ENCODE measurements at regions not wholly inside any gene's neighbourhood (a gene's known extent, or its start where the extent isn't known, plus 50 kb on each side); places are given as distances from the start of the nearest gene placed in this dataset.

- TF ChIP-seq PRDM2 (tag by site-specific recombination; IDR thresholded peaks at IDR 0.05; ENCODE audit: borderline replicate concordance) (no peak), ZNF274 (IDR thresholded peaks at IDR 0.05; ENCODE audit: low read length) (no peak), ZNF274 (tag by site-specific recombination; IDR thresholded peaks at IDR 0.05; ENCODE audit: borderline replicate concordance) (no peak), ZNF670 (tag by site-specific recombination; IDR thresholded peaks at IDR 0.05; ENCODE audit: low read depth) (no peak)
Measured at GRCh38 chr5:107217721-107218130, 453.0 kb downstream of the EFNA5 start (continued).

- Histone ChIP-seq H3K9me3 (ENCODE audit: control insufficient read depth, insufficient read depth, low read depth, low read length) (no peaks in the 10 kb centered on the region), H3K4me1 (ENCODE audit: control insufficient read depth, insufficient read depth, low read length) (no peaks in the 10 kb centered on the region), H3K4me3 (ENCODE audit: low read depth, low read length) (no peak overlapping the region), H3K36me3 (ENCODE audit: control insufficient read depth in 2 of 2, insufficient read depth in 1 of 2, low read length in 2 of 2) (no peaks in the 10 kb centered on the region), H3K27ac (ENCODE audit: extremely low read depth, low read depth, low read length) (no peak overlapping the region)
- CTCF ChIA-PET: interaction anchor here (0.6 kb wide), 1 partner anchor 195 kb away, joined by 3 read pairs; no protein-coding TSS in a partner anchor
- TF ChIP-seq PRDM1 (tag by site-specific recombination; IDR thresholded peaks at IDR 0.05): no peak
- TF ChIP-seq ZNF169 (tag by site-specific recombination; IDR thresholded peaks at IDR 0.05): no peak
- no peak for TF ChIP-seq ZNF544 (tag by site-specific recombination; IDR thresholded peaks at IDR 0.05)
- TF ChIP-seq, protein P1, sequence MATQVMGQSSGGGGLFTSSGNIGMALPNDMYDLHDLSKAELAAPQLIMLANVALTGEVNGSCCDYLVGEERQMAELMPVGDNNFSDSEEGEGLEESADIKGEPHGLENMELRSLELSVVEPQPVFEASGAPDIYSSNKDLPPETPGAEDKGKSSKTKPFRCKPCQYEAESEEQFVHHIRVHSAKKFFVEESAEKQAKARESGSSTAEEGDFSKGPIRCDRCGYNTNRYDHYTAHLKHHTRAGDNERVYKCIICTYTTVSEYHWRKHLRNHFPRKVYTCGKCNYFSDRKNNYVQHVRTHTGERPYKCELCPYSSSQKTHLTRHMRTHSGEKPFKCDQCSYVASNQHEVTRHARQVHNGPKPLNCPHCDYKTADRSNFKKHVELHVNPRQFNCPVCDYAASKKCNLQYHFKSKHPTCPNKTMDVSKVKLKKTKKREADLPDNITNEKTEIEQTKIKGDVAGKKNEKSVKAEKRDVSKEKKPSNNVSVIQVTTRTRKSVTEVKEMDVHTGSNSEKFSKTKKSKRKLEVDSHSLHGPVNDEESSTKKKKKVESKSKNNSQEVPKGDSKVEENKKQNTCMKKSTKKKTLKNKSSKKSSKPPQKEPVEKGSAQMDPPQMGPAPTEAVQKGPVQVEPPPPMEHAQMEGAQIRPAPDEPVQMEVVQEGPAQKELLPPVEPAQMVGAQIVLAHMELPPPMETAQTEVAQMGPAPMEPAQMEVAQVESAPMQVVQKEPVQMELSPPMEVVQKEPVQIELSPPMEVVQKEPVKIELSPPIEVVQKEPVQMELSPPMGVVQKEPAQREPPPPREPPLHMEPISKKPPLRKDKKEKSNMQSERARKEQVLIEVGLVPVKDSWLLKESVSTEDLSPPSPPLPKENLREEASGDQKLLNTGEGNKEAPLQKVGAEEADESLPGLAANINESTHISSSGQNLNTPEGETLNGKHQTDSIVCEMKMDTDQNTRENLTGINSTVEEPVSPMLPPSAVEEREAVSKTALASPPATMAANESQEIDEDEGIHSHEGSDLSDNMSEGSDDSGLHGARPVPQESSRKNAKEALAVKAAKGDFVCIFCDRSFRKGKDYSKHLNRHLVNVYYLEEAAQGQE (tag by site-specific recombination; IDR thresholded peaks at IDR 0.05): no peak
- TF ChIP-seq ZNF837 (tag by site-specific recombination; IDR thresholded peaks at IDR 0.05): no peak
- TF ChIP-seq ZNF2 (tag by site-specific recombination; IDR thresholded peaks at IDR 0.05): no peak
- no peak for TF ChIP-seq ZNF621 (tag by site-specific recombination; IDR thresholded peaks at IDR 0.05)
- TF ChIP-seq ZNF248 (tag by site-specific recombination; IDR thresholded peaks at IDR 0.05): no peak
- no peak for TF ChIP-seq BCL11A (tag by site-specific recombination; IDR thresholded peaks at IDR 0.05; ENCODE audit: low read depth)
- TF ChIP-seq HOXA7 (CRISPR knock-in tag; IDR thresholded peaks at IDR 0.05; ENCODE audit: borderline replicate concordance): no peak
- POLR2A ChIA-PET: no interaction called here
Measured at GRCh38 chr5:107216587-107216986, 454.1 kb downstream of the EFNA5 start.

DNA sequence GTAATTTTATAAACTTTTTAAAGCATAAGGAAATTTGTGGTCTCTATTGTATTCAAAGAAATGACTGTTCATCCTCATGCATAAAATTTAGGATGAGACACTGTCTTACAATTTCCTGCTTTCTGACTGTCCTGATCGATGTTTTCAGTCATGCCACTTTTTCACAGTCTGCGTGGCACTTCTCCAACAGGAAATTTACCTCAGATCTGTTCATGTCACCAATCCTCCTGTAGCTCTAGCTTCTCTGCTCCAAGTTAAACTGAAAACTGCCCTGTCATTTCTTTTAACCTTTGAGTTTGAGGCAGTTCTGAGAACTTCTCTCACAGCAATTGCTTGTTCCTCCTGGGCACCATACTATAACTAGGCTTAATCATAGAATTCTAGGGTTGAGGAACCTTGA is 455.1 kb downstream of the EFNA5 start:
- ChIA-PET POLR2A (no interaction called here), CTCF (interaction anchor here (0.6 kb wide), 1 partner anchor 196 kb away, joined by 3 read pairs; no protein-coding TSS in a partner anchor)
- Histone ChIP-seq H3K36me3 (ENCODE audit: control insufficient read depth in 2 of 2, insufficient read depth in 1 of 2, low read length in 2 of 2) (no peaks in the 10 kb centered on the region), H3K9me3 (ENCODE audit: control insufficient read depth, insufficient read depth, low read depth, low read length) (no peaks in the 10 kb centered on the region), H3K4me1 (ENCODE audit: control insufficient read depth, insufficient read depth, low read length) (no peaks in the 10 kb centered on the region), H3K4me3 (ENCODE audit: low read depth, low read length) (no peak overlapping the region), H3K27ac (ENCODE audit: extremely low read depth, low read depth, low read length) (no peak overlapping the region)
- TF ChIP-seq PRDM2 (tag by site-specific recombination; IDR thresholded peaks at IDR 0.05; ENCODE audit: borderline replicate concordance) (no peak), ZNF623 (tag by site-specific recombination; IDR thresholded peaks at IDR 0.05) (no peak), ZNF626 (tag by site-specific recombination; IDR thresholded peaks at IDR 0.05) (no peak), ZBTB17 (tag by site-specific recombination; IDR thresholded peaks at IDR 0.05) (no peak), ZNF140 (tag by site-specific recombination; IDR thresholded peaks at IDR 0.05) (no peak), ZNF391 (tag by site-specific recombination; IDR thresholded peaks at IDR 0.05; ENCODE audit: borderline replicate concordance, low read depth) (no peak)

All from HEK293 (cell line).